Stimulated activated CD4-positive, alpha-beta T cell treated with anti-CD3 and anti-CD28 coated beads, Interleukin-12 subunit alpha, Interleukin-12 subunit beta, amount 100 ng/mL, for 4 hours (primary cell): ENCODE measurements at regions not wholly inside any gene's neighbourhood (a gene's known extent, or its start where the extent isn't known, plus 50 kb on each side); places are given as distances from the start of the nearest gene placed in this dataset.

Source experiments
- DNase-seq: peaks from one replicate; pipeline ENCODE4 v3.0.0-alpha.2; 2020

GRCh38 chr12:34386621-34387255 lies 364.4 kb downstream of the ALG10 start:
- no peak for DNase-seq

GRCh38 chr12:34387711-34388635 lies 365.7 kb downstream of the ALG10 start:
- no peak for DNase-seq

- no peak for DNase-seq
These were observed 366.5 kb downstream of the ALG10 start for GRCh38 chr12:34388636-34389377.

- DNase-seq, result no peak
These were observed 367.3 kb downstream of the ALG10 start for GRCh38 chr12:34389378-34390170.

- DNase-seq, result no peak
These were observed 368.0 kb downstream of the ALG10 start for GRCh38 chr12:34390171-34390841.

GRCh38 chr12:34390846-34391700 lies 368.8 kb downstream of the ALG10 start:
- no peak for DNase-seq

GRCh38 chr12:34391771-34392581 lies 369.7 kb downstream of the ALG10 start:
- no peak for DNase-seq

- DNase-seq, result no peak
These were observed 370.4 kb downstream of the ALG10 start for GRCh38 chr12:34392741-34393085.

GRCh38 chr12:34393086-34393820 lies 371.0 kb downstream of the ALG10 start:
- DNase-seq, result no peak

- DNase-seq, result no peak
These were observed 371.5 kb downstream of the ALG10 start for GRCh38 chr12:34393821-34394150.

GRCh38 chr12:34394211-34395055 lies 372.1 kb downstream of the ALG10 start:
- DNase-seq, result no peak

- DNase-seq, result no peak
These were observed 373.0 kb downstream of the ALG10 start for GRCh38 chr12:34395056-34396005.

GRCh38 chr12:34396006-34396860 lies 373.9 kb downstream of the ALG10 start:
- DNase-seq, result no peak

- no peak for DNase-seq
These were observed 374.7 kb downstream of the ALG10 start for GRCh38 chr12:34396861-34397590.

- DNase-seq, result no peak
These were observed 375.5 kb downstream of the ALG10 start for GRCh38 chr12:34397591-34398365.
